ENCODE measurements at regions not wholly inside any gene's neighbourhood (a gene's known extent, or its start where the extent isn't known, plus 50 kb on each side); places are given as distances from the start of the nearest gene placed in this dataset.

- CTCF ChIA-PET: no interaction called here
- H3K36me3 ChIP-seq (ENCODE audit: control insufficient read depth in 2 of 2, insufficient read depth in 1 of 2, low read length in 2 of 2): no peaks in the 10 kb centered on the region
- TF ChIP-seq ZNF510 (tag by site-specific recombination; IDR thresholded peaks at IDR 0.05; ENCODE audit: insufficient replicate concordance): no peak
- TF ChIP-seq ZNF24 (tag by site-specific recombination; IDR thresholded peaks at IDR 0.05): no peak
- TF ChIP-seq BCL11A (tag by site-specific recombination; IDR thresholded peaks at IDR 0.05; ENCODE audit: low read depth): no peak
- no peak for TF ChIP-seq ZNF707 (tag by site-specific recombination; IDR thresholded peaks at IDR 0.05)
- no peak for TF ChIP-seq ATF2 (tag by site-specific recombination; IDR thresholded peaks at IDR 0.05; ENCODE audit: low read depth)
- TF ChIP-seq YY2 (tag by site-specific recombination; IDR thresholded peaks at IDR 0.05): no peak
- no peak for TF ChIP-seq ZNF768 (tag by site-specific recombination; IDR thresholded peaks at IDR 0.05)
- no peak for TF ChIP-seq ZSCAN5A (tag by site-specific recombination; IDR thresholded peaks at IDR 0.05)
- TF ChIP-seq ZNF518A (tag by site-specific recombination; conservative IDR thresholded peaks at IDR 0.05; ENCODE audit: low read depth): no peak
- no peak for TF ChIP-seq ZBTB48 (tag by site-specific recombination; IDR thresholded peaks at IDR 0.05)
- no peak for TF ChIP-seq ZNF16 (tag by site-specific recombination; IDR thresholded peaks at IDR 0.05; ENCODE audit: low read depth)
- TF ChIP-seq ZNF292 (tag by site-specific recombination; IDR thresholded peaks at IDR 0.05; ENCODE audit: borderline replicate concordance, low read depth): no peak
- TF ChIP-seq KLF10 (tag by site-specific recombination; IDR thresholded peaks at IDR 0.05): no peak
- TF ChIP-seq EGR2 (tag by site-specific recombination; IDR thresholded peaks at IDR 0.05; ENCODE audit: low read depth): no peak
- no peak for TF ChIP-seq ZNF398 (tag by site-specific recombination; IDR thresholded peaks at IDR 0.05)
- no peak for TF ChIP-seq ZNF830 (tag by site-specific recombination; IDR thresholded peaks at IDR 0.05; ENCODE audit: low read depth)
- TF ChIP-seq ZNF221 (tag by site-specific recombination; IDR thresholded peaks at IDR 0.05; ENCODE audit: borderline replicate concordance): no peak
- POLR2A ChIA-PET: no interaction called here
- no peak overlapping the region for H3K4me3 ChIP-seq (ENCODE audit: low read depth, low read length)
- H3K9me3 ChIP-seq (ENCODE audit: control insufficient read depth, insufficient read depth, low read depth, low read length): no peaks in the 10 kb centered on the region
- no peak overlapping the region for H3K27ac ChIP-seq (ENCODE audit: extremely low read depth, low read depth, low read length)
- H3K4me1 ChIP-seq (ENCODE audit: control insufficient read depth, insufficient read depth, low read length): no peaks in the 10 kb centered on the region
Observed at GRCh38 chr3:95036526-95037021, 973.7 kb downstream of the NSUN3 start.

Measured in HEK293 (cell line).